OCI-LY3 (cell line): ENCODE measurements at regions not wholly inside any gene's neighbourhood (a gene's known extent, or its start where the extent isn't known, plus 50 kb on each side); places are given as distances from the start of the nearest gene placed in this dataset.

Source experiments
- EZH2phosphoT487 ChIP-seq: fragments of 200-600 bp; shearing (Covaris generic); IDR thresholded peaks from 2 replicates; pipeline ENCODE4 v1.6.1; 2018; ENCODE audit warnings: antibody characterized with exemption, mixed run types, low read depth
- TF ChIP-seq, protein P1 (sequence below): fragments of 200-600, 300-600 bp; sonication (generic); IDR thresholded peaks from 2 replicates; pipeline ENCODE4 v1.5.1; 2014; ENCODE audit warnings: antibody characterized with exemption, low read length, low read depth

DNA sequence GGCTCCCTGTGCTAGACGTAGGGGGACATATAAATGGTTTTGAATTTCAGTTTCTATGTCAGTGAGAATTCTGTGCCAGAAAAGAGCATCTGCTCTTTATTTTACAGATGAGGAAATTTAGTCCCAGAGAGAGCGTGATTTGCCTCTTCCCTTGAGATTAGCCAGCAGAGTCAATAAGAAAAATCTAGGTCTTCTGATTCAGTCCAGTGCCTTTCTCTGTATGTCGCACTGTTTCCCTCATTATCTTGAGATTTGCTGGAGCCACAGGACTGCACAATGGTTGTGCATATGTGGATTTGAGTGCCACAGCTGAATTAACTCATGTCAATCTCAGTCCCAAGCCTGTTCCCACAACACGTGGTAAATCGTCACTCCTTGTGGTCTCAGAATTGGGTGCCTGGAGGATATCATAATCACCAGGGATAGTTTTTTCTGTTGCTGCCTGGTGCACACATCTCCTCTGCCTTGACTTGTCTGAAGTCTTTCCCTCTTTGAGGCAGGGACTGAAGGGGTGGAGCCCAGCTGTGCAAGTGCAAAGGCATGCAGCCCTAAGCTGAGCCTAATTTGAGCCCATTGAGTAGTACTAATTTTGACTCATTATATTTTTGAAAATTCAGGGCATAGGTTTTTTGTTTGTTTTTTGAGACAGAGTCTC lies 276.7 kb downstream of the SOX4 start:
- TF ChIP-seq, protein P1, sequence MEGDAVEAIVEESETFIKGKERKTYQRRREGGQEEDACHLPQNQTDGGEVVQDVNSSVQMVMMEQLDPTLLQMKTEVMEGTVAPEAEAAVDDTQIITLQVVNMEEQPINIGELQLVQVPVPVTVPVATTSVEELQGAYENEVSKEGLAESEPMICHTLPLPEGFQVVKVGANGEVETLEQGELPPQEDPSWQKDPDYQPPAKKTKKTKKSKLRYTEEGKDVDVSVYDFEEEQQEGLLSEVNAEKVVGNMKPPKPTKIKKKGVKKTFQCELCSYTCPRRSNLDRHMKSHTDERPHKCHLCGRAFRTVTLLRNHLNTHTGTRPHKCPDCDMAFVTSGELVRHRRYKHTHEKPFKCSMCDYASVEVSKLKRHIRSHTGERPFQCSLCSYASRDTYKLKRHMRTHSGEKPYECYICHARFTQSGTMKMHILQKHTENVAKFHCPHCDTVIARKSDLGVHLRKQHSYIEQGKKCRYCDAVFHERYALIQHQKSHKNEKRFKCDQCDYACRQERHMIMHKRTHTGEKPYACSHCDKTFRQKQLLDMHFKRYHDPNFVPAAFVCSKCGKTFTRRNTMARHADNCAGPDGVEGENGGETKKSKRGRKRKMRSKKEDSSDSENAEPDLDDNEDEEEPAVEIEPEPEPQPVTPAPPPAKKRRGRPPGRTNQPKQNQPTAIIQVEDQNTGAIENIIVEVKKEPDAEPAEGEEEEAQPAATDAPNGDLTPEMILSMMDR, result no peak
- no peak for TF ChIP-seq EZH2phosphoT487
